Stimulated activated CD4-positive, alpha-beta T cell treated with anti-CD3 and anti-CD28 coated beads, Interleukin-4, amount 100 ng/mL, for 4 hours (primary cell): ENCODE measurements at regions not wholly inside any gene's neighbourhood (a gene's known extent, or its start where the extent isn't known, plus 50 kb on each side); places are given as distances from the start of the nearest gene placed in this dataset.
"Not testable (repeated sequence)": the region's sequence is repeated elsewhere in the genome, so short reads cannot be mapped to it uniquely, and the experiment has no call there.

Experiments
- DNase-seq, 2 experiments: peaks; one replicate each; pipeline ENCODE4 v3.0.0-alpha.2; 2020

DNA sequence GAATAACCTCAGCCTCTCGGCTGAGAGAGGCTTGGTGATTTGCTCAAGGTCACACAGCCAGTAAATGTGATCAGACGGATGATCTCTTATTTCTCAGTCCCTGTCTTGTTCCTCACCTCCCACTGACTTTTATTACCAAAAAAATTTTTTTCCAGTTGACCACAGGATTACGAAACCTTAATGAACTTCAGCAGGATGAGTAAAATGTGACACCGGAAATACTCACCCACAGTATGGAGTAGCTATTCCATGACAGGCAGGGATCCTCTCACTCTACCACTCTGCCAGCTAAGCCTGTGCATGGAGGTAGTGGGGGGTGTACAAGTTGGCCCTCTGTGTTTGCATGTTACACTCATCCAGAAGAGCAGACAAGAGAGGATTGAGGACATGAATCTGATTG lies 916.4 kb downstream of the UQCRFS1 start:
- no peak for DNase-seq

DNA sequence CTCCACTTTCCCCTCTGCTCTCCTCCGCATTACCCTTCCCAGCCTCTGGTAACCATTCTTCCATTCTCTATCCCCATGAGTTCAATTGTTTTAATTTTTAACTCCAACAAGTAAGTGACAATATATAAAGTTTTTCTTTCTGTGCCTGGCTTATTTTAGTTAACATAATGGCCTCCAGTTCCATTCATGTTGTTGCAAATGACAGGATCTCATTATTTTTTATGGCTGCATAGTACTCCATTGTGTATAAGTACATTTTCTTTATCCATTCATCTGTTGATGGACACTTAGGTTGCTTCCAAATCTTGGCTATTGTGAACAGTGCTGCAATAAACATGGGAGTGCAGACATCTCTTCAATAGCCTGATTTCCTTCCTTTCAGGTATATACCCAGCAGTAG lies 918.0 kb downstream of the UQCRFS1 start:
- DNase-seq: not testable (repeated sequence)

DNA sequence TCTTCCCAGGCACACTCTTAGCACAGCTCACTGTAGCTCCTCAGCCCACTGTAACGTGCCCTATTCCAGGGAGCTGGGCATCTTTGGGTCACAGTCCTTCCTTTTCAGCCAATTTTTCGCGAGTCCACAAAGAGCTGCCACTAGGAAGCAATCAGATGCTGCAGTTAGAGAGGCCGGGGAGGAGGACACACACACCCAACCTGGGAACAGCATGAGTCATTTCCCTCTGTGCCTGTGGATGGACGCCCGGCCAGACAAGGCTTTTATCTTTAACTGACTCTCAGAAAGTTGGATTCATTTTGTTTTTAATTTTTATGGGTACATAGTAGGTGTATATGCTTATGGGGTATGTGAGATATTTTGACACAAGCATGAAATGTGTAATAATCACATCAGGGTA lies 918.6 kb downstream of the UQCRFS1 start:
- DNase-seq: no peak

DNA sequence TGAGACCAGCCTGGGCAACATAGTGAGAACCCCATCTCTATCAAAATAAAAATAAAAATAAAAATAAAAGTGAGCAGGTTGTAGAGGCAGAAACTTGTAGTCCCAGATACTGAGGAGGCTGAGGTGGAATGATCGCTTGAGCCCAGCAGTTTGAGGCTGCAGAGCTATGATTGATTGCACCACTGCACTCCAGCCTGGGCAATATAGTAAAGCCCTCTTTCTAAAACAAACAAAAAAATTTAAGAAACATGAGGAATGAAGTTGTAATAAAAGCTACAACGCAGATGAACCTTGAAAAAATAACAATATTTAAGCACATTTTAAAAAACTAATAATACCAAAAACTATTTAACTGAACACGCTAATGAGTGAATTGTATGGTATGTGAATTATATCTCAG lies 919.3 kb downstream of the UQCRFS1 start:
- no peak for DNase-seq

DNA sequence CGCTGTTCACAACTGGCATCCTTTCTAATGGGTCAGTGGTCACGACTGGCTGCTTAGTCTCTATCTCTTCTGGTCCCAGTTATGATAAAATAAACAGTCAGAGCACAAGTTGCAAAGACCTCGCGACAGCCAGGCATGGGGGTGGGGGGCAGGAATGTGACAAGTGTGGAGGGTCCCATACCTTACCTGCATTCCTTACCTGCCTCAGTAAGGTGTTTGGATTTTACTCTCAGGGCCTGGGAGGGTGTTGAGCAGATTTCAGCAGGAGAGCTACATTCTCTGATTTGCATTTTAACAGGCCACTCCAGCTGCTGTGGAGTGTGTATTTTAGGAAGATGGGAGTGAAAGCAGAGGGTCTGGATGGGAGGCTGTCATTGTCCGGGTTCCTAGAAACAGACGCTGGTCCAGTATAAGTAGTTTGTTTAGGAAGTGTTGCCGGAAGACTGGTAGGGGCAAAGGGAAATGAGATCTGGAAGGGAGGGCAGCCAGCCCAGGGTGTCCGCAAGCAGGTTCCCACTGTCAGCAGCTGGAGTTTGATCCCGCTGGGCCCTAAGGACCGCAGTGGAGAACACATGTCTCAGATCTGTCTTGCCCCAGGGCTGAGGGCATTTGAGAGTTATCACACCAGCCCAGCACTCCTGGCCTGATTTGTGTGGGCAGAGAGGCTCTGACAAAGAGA lies 920.0 kb downstream of the UQCRFS1 start:
- no peak for DNase-seq

DNA sequence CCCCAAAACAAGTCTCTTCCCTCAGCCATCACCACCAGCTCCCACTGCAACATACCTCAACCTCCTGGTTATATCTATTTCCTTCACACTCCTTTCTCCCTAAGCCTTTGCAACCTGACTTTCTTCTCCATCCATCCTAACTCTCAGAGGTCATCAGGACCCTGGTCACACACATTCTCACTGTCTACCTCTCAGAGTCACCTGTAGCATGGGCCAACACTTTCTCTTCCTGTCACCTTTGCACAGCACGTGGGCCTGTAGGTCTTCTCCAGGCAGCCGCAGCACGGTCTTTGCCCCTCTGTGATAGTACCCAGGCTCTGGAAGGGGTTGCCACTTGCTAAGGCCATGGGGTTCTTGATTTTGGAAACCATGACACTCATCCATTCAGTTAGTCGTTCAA lies 921.1 kb downstream of the UQCRFS1 start:
- no peak for DNase-seq

DNA sequence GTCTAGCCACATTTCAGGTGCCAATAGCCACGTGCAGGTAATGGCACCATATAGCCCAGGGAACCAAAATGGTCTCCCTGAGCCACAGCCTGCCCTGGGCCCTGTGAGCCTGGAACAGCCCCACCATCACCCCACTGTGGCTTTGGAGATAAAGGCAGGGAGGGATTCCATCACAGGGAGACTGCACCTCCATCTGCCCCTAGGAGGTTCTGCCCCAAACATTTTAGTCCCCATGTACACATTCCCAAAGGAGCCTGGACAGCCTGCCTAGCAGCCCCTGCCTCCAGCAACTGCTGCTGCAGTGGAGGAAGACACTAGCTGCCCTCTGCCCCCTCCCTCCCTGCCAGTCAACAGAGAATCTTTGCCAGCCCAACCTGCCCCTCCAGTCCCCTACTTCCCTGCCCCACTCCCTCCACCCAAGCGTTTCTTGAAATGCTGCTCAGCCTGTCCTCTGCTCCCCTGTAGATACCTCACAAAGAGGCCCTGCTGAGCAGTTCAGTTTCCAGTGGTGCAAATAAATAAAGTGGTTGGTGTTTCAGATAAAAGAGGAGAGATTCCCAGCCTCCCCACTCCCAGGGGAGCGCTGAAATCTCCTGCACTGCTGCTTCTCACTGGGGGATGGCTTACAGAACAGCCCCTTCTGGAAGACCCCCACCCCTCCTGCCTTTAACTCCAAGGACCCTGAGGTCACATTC lies 921.8 kb downstream of the UQCRFS1 start:
- no peak for DNase-seq

DNA sequence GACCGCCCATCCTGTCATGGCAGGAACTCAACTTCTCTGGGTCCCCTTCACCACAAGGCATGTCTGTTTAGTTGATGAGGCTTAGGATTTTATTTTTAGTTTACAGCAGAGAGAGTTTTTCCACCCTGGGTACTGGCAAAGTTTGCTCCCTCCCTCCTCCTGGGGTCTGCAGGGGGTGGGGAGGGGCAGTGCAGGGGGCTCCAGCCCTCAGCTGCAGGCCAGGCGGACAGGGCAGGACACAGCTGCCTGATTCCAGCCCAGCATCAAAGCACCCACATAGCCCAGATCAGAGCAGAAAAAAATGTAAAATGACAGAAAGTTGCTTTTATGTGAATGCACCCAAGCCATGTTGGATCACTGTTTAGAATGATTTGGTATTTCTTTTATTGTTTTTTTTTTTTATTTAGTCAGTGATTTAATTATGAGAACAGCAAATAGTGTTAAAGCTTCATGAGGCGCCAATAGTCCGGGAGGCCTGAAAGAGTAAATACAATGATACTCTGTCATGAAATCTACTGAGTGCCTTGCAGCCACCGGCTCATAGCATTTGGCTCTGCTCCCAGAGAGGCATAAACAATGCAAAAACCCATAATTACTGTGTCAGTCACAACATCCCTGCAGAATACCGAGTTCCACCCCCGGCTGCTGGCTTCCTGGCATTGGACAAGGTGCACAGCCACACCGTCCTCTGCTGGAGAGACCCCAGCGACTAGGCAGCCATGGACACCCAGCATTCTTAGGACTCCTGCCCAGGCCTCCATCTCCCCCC lies 923.5 kb downstream of the UQCRFS1 start:
- DNase-seq: no peak

DNA sequence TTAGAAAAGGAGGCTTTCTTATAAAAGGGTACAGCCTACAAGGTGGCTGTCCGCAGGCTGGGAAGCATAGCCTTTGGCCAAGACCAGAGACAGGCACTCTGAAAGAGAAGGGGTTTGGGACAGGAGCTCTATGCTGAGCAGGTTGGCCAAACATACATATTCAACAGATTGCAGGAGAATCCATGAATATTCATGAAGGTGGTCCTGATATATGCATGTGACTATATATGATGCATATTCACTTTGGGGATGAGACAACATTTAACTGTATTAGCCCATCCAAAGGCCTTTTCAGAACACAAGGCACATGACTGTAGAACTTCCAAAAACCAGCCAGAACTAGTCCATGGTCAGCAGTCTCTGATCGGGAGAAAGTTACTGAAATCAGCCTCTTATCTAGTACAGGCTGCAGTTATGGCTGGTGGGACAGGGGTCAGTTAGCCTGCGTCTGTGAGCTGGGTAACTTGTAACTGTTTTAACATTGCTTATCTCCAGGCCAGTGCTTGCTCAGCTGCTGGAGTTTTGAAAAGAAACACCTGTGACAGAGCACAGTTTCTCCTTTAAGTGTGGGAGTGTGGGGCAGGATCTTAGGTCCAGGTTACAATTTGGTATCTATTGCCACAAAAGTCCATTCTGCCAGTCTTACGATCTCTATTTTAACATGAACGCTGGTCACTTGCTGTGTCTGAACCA lies 924.2 kb downstream of the UQCRFS1 start:
- DNase-seq: no peak

DNA sequence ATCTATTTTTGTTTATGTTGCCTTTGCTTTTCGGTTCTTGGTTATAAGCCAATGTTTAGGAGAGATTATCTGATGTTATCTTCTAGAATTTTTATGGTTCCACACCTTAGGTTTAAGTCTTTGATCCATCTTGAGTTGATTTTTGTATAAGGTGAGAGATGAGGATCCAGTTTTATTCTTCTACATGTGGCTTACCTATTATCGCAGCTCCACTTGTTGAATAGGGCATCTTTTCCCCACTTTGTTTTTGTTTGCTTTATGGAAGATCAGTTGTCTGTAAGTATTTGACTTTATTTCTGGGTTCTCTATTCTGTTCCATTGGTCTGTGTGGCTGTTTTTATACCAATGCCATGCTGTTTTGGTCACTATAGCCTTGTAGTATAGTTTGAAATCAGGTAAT lies 927.0 kb downstream of the UQCRFS1 start:
- DNase-seq: no peak

DNA sequence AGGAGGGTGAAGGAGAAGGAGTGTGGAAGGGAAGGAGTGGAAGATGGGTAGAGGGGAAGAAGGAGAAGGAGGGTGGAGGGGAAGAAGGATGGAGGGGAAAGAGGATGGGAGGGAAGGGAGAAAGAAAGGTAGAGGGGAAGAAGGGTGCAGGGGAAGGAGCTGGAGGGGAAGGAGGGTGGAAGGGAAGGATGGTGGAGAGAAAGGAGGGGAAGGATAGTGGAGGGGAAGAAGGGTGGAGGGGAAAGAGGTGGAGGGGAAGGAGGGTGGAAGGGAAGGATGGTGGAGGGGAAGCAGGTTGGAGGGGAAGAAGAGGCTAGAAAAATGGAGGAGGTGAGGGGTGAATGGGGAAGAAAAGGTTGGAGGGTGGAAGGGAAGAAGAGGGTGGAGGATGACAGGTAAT lies 927.9 kb downstream of the UQCRFS1 start:
- no peak for DNase-seq

DNA sequence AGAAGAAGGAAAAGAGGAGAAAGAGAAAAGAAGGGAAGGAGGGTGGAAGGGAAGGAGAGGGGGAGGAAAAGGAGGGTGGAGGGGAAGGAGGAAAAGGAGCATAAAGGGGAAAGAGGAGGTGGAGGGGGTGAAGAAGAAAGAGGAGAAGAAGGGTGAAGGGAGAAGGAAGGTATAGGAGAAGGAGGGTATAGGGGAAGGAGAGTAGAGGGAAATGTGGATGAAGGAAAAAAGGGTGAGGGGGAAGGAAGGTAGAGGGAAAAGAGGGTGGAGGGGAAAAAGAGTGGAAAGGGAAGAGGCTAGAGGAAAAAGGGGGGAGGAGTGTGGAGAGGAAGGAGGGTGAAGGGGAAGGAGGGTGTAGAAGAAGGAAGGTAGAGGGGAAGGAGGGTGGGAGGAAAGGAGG lies 928.6 kb downstream of the UQCRFS1 start:
- DNase-seq: no peak

DNA sequence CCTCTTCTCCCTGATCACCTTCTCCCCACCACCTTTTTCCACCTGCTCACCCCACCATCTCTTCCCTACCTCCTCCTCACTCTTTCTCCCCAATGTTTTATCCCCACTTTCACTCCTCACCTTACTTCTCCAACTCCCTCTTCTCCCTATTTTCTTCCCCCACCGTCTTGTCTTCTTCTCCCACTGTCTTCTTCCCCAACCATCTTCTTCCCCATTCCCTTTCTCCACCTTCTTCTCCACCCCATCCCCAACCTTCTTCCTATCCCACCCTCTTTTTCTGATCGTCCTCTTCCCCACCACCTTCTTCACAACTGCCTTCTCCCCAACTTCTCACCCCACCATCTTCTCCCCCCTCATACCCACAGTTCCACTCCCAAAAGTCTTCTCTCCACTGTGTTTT lies 929.4 kb downstream of the UQCRFS1 start:
- no peak for DNase-seq

DNA sequence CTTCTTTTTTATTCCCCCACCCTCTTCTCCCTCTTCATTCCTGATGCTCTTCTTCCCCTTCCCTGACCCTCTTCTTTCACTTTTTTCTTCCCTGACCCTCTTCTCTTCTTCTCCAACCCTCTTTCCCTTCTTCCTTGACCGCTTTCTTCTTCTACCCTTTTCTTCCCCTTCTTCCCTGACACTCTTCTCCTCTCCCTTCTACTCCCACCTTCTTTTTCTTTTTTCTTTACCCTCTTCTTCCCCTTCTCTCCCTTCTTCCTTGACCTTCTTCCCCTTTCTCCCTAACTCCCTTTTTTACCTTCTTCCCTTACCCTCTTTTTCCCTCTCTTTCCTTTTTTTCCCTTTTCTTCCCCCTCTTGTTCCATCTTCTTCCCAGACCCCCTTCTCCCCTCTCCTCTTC lies 931.3 kb downstream of the UQCRFS1 start:
- DNase-seq: no peak

DNA sequence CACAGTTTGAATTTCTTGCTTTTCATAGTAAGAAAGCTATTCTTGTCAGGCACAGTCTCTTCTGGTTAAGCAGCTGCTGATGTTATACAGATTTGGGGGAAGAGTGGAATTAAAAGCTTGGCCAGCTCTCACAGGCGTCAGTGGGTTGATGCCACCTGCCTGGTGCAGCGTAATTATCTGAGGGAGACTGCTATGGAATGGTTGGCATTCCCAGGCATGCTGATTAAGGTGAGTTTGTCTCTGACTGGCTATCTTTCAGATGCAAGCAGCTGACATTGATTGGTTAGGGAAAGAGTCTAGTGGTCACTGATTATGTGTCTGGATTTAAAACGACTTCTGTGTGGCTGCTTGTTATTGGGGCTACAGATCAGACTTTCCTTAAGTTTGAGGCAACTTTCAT lies 948.4 kb downstream of the UQCRFS1 start:
- DNase-seq: no peak

DNA sequence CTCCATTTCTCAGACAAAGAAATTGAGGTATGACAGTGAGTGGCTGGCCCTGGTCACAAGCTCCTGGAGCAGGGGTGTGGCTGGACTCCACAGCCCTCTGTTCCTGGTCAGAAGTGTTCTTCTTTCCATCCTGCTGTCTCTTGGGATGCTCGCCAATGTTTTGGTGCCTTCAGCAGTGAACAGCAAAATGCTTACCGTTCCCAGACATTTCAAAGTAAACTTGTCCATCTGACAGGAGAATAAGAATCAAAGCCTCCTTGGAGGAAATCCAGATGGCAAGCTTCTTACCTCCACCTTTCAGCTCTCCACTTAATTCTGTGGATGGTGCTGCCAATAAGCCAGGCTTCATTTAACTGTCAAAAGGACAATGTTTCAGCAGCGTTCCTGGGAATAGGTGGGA lies 954.1 kb downstream of the UQCRFS1 start:
- DNase-seq: no peak

DNA sequence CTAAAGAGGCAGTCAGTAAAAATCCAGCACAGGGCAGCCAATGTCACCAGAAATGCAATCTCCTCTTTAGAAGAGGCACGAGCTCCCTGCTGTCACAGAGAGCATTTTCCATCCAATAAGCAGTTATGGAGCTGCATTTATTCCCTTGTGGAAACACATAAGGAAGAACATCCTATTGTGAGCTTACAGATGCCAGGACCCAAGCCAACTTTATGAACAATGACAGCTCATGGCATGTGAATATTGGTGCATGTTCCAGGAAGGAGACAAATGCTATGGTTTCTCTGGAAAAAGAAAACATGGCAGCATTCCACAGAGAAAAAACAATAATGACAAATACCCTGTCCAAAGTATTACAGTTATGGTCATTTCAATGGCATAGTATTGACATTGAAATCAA lies 955.6 kb downstream of the UQCRFS1 start:
- no peak for DNase-seq

DNA sequence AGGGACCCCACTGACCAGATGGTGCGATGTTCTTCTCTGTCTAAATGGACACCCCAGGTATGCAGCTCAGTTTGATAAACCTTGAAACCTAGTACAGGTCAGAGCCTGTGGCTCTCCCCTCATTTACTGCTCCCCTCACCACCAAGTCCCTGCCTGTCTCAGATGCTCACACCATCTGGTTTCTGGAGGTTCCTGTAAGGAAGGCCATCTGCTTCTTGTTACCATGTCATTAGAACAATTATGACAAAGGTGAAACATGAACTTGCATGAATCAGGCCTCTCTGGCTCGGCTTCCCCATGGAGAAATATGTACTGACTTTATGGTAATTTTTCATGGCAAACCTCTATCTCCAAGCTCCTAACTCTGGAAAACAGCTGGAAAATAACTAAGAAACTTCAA lies 965.7 kb downstream of the UQCRFS1 start:
- DNase-seq: no peak

DNA sequence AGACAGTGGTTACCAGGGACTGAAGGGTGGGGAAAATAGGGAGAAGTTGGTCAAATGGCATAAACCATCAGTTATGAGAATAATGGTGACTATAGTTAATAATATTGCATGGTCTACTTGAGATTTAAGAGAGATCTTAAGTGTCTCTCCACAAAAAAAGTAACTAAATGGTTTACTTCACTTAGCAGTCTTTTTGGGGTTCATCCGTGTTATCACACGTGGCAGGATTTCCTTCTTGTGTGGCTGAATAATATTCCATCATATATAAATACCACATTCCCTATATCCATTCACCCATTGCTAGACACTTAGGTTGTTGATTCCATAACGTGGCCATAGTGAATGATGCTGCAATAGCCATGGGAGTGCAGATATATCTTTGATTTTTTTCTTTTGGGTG lies 967.0 kb downstream of the UQCRFS1 start:
- no peak for DNase-seq

DNA sequence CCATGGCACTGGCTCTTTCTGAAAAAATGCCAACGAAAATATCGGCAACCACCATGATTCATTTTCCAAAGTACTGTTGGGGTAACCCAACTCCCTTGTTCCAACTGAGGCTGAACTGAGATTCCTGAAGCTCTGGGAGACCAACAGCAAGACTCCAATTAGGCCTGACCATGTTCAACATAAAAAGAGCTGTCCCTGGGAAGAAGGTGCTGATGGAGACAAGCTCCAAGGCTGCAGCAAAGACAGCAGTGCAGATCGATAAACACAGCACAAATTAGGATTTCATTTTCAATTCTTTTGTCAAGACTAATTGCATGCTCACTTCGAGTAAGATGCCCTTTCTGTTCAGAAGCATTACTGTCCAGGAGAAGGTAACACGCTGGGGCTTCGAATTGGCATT lies 968.0 kb downstream of the UQCRFS1 start:
- DNase-seq: no peak

DNA sequence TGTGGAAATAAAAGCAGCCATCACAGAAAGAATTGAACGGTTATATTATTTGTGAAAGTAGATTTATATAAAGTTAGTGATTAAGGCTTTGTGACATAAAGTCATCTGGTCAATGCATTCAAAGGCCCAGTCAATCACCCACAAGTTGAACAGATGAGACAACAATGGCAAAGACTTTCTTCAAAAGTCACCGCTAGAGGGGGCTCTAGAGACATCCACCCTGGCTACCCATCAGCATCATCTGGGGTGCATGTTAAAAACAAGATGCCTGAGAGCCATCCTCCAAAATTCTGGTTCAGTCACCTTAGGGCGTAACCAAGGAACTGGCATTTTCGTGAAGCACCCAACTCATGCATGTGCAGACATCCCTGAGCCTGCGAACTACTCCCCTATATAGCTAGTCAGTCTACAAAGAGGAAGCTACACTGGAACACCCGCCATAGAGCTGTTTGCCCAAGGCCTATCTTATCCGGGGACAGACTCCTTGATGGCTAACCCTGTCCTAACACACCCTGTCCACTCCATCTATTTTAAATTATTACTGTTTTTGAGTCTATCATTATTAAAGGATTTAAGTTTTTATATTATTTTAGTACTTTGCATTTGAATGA lies 970.5 kb downstream of the UQCRFS1 start:
- DNase-seq: no peak

DNA sequence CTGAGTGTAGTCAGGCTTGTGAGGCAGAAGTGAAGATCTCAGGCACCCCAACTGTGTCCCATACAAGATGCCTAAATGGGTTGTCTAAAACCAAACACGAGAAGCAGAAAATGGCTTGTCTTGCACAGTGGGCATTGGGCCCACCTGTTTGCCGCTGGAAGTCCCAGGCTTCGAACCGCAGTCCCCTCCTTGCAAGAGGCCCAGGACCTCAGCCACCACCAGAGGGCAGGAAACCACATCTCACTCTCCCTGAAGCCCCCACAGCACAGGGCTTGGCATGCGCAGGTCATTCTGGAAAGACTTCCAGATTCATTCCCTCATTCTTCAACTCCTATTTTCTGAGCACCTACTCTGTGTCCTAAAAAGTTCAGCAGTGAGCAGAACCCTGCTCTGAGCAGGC lies 973.7 kb downstream of the UQCRFS1 start:
- DNase-seq: no peak

DNA sequence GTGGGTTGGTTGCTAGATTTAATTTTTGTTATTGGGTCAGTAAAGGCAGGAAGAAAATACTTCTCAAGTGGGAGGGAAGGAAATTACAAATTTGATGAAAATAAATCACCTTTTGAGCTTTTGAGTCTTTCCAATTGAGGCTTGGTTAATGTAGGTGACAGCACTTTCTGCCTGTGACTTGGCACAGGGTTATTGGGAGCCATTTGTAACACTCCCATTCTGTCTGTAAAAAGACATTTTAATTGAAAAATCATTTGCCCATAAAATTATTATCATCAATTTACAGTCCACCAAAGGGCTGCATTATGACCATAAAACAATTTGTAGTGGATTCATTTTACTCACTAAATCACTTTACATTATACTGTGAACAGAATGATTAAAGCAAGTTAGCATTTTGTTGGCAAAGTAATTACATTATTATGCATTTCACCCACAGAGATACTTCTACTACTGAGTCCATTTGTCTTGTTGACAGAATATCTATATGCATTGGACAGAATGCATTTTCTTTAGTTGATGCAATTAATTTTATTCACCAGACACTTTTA lies 974.6 kb downstream of the UQCRFS1 start:
- DNase-seq: no peak
